COLO668 (cell line): ENCODE measurements at regions not wholly inside any gene's neighbourhood (a gene's known extent, or its start where the extent isn't known, plus 50 kb on each side); places are given as distances from the start of the nearest gene placed in this dataset.

Experiments used
- DNase-seq: peaks from one replicate; lab custom pipeline; 2025; ENCODE audit not compliant: unreplicated experiment; lab: John Stamatoyannopoulos, UW

DNA sequence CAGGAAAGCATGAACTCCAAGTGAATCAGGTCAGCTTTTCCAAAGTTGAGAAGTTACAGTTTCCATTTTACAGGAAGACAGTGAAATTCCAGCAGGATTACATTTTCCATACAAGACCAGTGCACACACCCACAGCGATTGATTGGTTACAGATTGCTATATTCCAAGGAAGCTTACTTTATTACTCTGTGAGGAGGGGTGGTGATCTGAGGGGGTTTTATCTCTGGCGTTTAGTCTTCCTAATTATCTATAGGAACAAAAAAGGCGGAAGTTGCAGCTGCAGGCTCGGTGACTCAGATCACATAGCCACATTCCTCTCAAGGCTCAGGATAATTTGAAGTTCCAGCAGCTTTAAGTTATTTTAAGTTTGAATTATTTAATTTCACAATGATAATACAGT lies 450.4 kb upstream of the NMUR2 start:
- DNase-seq, result no peak

DNA sequence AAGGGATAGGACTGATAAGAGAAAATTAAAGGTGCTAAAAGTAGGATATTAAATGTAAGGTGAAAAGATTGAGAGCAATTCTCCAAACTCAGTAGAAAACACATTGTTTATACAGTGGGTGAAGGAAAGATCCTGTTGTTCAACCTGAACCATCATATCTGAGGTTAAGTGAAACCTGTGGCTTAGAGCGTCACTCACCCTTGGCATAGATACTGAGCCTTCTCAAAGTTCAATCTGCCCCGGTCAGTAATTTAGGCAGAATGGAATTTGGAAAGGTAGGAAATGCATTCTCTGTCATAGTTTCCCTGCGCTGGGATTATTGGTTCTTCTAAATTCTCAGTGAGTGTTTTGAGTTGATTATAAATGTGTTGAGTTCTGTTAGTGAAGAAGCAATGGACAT lies 456.2 kb upstream of the NMUR2 start:
- no peak for DNase-seq

DNA sequence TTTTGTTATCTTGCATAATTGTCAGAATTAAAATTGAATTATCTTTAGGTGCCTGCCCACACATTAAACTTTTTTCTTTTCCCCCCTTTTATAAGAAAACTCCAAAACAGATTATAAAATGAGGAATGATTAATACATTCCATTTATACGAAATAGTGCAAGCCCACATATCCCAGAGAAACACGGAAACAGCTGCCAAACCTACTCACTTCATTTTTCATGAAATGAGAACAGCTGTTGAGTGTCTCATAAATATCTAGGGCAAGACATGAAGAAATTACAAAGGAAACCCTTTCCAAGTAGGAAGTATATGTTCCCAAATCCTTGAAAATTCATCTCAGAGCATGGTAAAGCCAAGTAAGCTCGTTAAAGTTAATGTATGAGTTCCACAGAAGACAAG lies 459.4 kb upstream of the NMUR2 start:
- no peak for DNase-seq

DNA sequence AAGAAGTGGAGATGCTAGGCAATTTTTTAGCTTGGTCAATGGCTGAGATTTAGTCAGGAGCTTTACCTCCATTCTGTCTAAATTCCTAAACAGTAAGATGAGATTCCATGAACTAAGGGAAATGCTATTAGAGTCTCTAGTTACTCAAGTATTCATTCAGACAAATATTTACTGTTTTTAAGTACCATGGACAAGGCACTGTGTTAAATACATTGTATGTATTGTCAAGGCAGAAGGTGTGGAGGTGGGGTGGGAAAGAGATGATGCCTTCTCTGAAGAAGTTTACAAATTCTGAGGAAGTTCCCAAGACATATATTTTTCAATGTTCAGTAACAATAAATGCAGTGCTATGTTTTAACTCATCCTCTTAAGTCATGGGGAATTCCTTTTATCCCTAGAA lies 459.9 kb upstream of the NMUR2 start:
- no peak for DNase-seq

DNA sequence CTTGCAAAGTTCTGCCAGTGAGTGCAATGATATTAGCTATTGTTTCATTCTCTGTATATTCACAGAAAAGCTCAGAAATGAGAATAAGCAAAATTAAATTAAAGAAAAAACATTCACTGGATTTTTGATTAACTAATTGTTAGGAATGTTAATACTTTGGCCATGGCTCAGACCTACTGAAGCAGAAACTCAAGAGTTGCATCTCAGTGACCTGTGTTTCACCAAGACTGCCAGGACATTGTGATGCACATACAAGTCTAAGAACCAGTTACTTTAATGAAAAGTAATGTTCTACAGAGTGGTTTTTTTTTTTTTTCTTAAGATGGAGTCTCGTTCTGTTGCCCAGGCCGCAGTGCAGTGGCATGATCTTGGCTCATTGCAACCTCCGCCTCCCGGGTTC lies 464.9 kb upstream of the NMUR2 start:
- DNase-seq, result no peak

DNA sequence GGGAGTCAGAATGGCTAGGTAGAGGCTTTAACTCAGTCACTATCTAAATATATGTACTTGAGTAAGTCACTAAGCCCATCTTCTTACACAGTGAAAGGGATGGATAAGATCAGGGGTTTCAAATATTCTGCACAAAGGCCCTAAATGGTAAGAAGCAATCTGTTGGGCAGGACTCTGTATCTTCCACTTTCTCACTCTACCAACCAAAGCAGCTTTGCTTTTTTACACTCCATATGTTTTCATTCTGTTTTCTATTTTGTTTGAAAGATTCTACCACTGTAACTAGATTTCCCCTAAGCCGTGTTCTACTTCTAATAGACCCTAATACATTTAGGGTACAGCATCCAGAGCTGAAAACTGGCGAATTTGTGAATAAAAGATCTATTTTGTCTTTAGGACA lies 477.5 kb upstream of the NMUR2 start:
- DNase-seq, result no peak

DNA sequence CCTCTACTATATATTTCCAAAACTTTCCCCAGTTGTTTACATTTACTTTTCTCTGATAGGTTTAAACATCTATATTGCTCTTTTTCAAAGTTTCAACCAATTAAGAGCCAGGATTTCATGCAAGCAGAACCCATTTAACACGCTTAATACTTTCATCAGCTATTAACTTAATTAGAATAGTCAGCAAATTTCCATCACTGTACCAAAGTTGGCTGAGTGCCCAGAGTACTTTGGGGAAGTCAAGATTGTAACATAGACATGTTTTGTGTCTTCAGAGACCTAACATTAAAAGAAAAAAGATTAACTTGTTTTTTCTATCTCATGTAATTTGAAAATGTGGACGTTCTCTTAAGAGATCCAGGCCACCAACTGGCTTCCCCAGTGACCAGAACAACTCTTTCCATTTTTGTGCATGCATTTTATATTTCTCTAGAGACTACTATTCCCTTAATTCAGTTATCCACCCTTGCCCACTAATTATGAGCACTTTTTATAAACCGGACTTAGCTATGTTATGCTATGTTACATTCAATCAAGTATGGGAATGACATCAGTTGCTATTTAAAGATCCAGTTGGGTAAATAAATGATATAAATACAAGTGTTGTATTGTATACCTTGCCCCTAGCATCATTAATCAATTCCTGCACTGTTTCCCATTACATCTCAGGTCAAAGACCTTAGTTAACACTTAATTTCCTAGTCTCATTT lies 478.1 kb upstream of the NMUR2 start:
- no peak for DNase-seq

DNA sequence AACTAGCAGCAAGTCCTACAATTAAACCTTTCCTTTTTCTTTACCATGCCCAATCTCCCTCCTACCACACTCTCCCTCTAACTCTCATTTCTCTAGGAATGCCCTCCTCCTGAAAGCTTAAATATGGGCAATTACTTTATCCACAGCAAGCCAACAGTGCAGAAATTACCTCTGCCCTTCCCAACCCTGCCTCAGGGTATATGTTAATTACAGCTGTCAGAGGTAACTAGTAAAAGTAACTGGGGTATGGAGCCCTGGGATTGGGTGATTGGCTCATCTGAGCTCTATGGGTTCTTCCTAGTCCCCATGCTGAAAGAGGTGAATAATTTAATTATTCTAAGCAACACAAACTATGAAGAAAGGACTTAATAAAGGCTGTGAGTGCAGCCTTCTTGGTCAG lies 478.9 kb upstream of the NMUR2 start:
- DNase-seq, result no peak

DNA sequence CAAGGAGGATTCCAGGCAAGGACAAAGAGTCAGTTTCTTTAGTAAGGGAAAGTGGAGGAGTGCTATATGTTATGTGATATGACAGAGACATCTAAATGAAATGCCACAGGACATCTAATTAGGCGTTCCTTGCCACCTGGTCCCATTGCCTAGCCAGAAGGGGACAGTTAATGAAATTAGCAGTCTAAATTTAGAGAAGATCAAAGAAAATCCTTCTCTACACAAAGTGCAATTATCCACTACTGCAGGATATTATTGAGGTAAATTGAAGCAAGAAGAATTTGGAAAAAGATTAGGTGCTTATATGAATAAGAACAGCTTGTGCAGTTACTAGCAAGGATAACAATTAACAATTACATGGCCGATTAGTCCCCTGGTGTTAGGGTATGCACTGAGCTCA lies 495.3 kb upstream of the NMUR2 start:
- no peak for DNase-seq

DNA sequence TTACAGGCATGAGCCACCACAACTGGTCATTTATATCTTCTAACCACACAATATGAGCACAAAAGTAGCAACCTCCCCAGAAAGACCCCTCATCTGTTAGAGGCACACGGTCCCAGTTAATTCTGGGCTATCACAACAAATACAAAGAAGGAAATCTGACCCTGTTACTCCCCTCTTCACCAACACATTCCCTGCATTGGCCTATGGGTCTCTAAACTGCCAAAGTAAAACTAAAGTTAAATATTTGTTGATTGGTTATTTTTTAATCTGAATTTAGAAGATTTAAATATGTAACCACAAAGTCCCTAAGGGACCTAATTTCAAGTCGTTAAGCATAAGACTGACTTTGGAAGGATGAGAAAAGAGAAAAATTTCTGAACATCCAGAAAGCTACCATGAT lies 496.7 kb upstream of the NMUR2 start:
- no peak for DNase-seq

DNA sequence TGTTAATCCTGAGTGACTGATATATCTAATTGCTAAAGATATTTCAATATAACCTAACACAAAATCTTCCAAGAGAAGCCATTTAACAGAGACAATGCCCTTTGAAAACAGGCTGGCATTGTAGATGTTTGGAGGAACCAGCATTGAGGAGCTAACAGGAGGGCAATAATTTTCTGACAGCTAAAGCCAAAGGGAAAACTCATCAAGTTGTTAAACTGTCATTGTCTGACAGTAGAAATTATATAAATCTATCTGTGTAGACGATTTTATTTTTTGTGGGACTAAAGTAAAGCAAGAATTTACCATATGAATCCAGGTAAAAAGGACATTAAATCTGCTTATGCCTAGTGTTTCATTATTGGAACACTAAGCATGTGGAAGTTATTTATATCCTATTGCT lies 500.2 kb upstream of the NMUR2 start:
- no peak for DNase-seq

DNA sequence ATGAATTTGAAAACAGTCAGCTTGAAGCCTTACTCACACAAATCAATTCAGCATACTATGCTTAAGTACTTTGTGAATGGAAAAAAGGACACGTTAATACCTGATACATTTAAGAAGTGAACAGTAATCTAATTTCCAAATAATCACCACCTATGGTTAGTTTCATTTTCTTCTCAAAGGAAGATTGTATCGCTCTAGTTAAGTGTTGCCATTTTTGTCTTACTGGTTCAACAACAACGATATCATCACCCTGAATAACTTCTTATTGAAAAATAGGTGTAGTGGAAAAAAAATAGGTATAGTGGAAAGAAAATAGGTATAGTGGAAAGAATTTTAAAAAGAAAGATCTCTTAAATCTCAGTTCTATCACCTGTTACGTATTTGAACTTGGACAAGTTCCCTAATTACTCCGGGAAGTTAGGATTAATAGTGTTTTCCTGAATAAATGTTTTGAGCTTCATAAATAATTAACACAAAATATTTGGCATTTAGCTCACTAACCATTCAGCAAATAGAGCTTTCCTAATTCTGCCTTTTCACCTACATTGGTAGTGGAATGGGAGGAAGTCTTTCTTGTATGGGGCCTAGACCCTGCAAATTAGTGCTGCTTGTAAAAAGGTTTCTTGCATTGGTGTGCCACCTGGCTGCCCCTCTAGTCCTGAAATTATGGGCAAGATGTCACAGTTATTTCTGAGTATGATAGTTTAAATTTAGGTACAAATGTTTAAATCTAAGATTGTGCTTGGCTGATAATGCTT lies 502.6 kb upstream of the NMUR2 start:
- no peak for DNase-seq

DNA sequence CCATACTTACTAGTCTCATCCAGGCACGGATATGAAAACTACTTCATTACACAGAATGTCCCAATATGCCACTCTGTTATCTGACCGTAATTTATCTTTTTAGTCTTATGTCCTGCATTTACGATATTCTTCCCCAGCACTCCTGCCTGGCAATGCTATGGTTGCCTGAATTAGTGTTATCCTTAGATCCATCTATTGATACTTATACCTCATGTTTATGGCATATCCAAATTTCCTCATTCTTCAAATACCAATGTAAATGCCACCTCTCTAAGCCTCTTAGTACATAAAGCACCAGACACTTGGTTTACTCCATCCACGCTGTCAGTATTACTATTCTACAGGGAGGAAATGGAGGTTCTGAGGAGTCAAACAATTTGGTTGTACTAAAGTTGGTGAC lies 507.8 kb upstream of the NMUR2 start:
- DNase-seq, result no peak

DNA sequence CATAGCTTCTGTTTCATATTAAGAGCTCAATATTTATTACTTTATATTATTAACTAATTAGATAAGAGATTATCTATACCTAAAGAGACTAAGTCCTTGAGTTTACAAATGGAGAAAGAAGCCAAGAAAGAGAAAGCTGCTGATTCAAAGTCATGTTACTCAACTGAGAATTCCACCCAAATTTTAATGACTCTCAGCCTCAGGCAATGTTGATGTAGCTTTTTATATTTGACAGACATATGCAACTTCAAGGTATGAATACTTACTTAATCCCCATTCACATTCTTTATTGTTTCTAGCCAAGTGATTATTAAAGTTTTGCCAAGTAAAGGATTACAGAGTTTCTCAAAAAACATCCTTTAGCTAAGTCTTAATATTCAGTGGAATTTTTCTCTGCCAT lies 527.5 kb upstream of the NMUR2 start:
- DNase-seq, result no peak

DNA sequence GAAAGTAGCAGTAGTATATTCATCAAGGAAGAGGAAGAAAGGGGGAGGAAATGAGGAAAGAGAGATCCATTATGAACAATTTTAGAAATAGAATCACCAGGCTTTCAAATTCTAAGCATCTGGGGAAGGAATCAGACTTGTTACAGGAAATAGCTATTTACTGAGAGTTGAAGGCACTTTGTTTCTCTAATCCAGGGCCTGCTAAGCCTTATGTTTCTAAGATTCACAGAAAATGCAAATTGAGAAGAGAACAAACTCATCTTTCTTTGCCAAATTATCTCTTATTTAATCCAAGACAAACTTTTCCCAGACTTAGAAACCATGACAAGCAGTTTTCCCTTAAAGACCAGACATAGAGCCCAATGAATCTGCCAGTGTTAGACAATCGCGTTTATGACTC lies 528.0 kb upstream of the NMUR2 start:
- no peak for DNase-seq

DNA sequence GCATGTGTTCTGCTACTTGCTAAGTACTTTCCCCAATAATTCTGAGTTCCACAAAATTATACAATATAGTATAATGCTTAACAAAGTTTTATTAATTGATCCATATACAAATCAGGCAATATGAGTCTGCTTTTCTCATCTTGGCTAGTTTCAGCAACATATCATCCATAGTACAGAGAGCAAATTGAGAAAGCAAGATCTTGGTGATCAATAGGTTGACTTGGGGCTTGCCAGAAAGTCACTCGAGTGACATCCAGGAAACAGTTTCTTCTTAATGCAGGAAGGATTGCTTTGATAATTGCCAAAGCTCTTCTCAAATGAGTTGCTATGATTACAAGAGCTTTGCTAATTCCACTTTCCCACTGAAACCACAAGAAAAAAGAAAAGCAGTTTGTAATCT lies 533.6 kb upstream of the NMUR2 start:
- DNase-seq, result no peak

DNA sequence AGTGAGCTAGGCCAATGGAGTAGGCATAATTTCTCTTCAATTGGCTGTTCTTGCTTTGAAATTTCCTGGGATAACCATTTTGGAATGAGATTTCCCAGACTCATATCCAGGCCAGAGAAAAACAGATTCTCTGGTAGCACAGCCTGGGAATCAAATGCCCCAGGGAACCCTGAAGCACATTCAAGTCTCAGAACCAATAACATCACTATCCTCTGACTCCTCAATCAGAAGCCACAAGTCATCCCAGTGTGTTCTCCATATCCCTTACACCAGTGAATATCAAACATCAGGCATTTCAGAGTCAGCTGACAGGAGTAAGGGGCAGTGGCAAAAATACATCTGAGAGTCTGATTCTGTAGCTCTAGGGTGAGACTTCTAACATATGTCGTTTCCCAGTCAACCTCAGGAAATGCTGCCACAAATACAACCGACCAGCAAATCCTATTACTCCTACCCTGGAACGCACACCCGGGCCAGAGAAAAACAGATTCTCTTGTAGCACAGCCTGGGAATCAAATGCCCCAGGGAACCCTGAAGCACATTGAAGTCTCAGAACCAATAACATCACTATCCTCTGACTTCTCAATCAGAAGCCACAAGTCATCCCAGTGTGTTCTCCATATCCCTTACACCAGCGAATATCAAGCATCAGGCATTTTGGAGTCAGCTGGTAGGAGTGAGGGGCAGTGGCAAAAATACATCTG lies 537.7 kb upstream of the NMUR2 start:
- no peak for DNase-seq

DNA sequence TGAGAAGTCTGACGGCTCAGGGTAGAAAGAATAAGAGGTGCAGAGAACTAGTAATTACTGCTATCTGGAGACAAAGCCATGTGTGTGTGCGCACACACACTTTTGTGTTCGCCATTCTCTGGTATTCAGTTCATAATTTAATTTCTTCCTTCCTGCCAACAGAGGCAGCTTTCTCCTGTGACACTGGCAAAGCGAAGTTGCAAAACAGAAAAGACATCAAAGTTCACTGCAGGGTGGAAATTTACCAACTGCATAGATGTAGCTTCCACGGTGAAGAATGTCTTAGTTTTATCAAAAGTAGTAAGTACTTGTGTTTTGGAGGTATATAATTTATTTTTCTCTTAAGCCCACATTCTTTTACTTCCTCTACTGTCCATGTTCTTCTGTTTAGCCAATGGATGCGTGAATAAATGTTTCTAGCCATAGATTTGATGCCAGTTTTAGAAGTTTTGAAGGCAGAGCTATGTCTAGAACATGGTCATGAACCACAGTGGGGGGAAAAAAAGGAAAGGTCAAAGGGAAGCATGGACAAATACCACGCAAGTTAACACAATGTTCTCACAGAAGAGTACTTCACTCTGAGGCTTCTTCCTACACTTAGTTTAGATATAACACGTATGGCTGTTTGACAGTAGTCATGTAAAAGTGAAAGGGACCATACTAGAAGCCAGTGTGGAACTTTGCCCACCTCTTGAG lies 536.5 kb upstream of the GRIA1 start:
- no peak for DNase-seq

DNA sequence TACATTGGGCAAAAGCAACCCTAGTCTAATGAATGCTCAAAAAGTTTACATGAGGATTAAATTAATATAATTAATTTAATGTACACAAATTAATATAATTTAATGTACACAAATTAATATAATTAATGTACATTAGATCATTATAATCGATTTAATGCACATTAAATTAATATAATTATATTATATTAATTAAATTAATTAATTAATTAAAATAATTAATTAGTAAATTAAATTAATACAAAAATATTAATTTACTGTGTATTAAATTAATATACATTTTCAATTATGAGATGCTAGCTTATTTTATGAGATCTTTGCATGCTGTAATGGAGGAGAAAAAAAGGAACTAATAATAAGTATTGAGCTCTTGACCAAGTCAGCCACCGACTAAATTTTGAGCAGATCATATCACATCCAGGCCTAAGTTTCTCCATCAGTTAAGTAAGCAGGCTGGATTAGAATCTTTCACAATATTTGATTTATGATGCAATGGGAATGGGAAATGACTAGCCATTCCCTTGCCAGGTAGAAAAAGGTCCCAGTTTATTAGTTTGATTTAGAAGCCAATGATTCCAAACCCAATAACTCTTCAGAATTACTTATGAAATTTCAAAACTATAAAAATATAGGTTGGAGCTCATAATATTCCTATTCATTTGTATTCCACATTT lies 533.4 kb upstream of the GRIA1 start:
- no peak for DNase-seq

DNA sequence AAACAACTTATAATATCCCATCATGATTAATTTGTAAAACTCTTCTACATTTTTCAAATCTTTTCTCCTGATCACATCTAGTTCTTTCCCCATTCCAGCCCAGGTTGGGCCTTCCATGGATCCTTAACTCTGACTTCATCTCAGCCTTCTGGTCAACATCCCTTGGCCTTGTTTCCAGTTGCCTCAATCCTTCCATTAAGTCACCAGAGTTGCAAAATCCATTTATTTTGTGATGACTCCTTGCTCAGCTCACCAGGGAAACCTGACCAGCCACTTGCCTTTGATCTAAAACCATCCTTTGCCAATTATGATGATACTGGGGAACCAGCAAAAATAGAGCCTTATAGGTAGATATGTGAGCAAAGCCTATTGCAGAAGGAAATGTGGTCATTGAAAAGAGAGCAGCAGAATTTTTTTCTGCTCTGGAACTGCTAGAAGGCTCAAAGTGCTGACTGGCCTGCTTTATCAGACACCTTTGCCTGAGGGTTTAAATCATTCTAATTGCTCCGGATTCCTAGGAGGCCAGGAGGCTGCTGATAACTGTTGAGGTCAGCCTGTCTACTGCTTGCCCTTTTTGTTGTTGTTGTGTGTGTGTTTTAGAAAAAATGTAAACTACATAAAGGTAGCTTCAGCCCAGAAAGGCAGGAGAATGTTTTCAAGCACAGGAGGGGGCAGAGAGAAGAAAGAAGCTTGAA lies 512.2 kb upstream of the GRIA1 start:
- DNase-seq, result no peak

DNA sequence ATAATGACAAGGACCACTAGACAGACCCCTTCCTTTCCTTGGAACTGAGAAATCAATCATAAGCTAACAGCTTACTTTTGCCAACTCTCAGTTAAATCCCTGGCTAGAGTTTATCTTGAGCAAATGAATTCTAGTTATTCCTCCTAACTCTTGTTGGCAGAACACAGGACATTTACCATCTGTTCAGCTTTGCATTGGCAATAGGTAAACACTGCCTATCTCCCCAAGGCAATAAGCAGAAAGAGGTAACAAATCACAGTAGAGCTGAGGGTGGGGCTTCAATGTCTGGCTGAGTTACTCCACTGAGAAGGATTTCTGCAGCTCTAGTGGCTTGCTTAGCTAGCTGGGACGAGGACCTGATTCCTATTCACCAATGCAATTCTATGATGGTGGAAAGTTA lies 503.3 kb upstream of the GRIA1 start:
- DNase-seq, result no peak
